ENCODE measurements at regions not wholly inside any gene's neighbourhood (a gene's known extent, or its start where the extent isn't known, plus 50 kb on each side); places are given as distances from the start of the nearest gene placed in this dataset.

DNA sequence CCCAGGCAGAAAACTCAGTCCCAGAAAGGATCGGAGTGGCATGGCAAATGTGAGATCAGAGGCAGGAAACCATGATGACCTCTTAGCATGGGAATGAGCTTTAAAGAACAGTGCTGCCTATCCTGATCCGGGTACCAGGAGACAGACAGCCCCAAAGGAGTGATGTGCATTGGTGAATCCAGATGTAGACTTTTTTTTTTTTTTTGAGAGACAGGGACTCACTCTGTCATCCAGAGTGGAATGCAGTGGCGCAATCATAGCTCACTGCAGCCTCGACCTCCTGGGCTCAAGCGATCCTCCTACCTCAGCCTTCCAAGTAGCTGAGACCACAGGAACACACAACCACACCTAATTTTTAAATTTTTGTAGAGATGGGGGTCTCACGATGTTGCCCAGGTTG, 122.7 kb downstream of the VAPA start:
- Histone ChIP-seq H3K27ac (no peak overlapping the region), H3K9me3 (peaks cover 1% of the 10 kb centered on the region), H3K4me3 (no peak overlapping the region), H3K27me3 (ENCODE audit: insufficient read depth in 3 of 3, low read length in 2 of 3) (no peaks in the 10 kb centered on the region), H3K4me1 (no peaks in the 10 kb centered on the region), H3K36me3 (ENCODE audit: insufficient read depth in 1 of 2, low read depth in 1 of 2) (no peaks in the 10 kb centered on the region)
- TF ChIP-seq, protein P1, sequence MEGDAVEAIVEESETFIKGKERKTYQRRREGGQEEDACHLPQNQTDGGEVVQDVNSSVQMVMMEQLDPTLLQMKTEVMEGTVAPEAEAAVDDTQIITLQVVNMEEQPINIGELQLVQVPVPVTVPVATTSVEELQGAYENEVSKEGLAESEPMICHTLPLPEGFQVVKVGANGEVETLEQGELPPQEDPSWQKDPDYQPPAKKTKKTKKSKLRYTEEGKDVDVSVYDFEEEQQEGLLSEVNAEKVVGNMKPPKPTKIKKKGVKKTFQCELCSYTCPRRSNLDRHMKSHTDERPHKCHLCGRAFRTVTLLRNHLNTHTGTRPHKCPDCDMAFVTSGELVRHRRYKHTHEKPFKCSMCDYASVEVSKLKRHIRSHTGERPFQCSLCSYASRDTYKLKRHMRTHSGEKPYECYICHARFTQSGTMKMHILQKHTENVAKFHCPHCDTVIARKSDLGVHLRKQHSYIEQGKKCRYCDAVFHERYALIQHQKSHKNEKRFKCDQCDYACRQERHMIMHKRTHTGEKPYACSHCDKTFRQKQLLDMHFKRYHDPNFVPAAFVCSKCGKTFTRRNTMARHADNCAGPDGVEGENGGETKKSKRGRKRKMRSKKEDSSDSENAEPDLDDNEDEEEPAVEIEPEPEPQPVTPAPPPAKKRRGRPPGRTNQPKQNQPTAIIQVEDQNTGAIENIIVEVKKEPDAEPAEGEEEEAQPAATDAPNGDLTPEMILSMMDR (IDR thresholded peaks at IDR 0.05), result no peak
- ATAC-seq, result no peak
- intact Hi-C loops (cut with DNase I), result no loop called here
- 72 to 82% (median 73%) methylated on average over 6 of the region's 6 CpGs for WGBS, 3 donors
- DNase-seq, result no peak

DNA sequence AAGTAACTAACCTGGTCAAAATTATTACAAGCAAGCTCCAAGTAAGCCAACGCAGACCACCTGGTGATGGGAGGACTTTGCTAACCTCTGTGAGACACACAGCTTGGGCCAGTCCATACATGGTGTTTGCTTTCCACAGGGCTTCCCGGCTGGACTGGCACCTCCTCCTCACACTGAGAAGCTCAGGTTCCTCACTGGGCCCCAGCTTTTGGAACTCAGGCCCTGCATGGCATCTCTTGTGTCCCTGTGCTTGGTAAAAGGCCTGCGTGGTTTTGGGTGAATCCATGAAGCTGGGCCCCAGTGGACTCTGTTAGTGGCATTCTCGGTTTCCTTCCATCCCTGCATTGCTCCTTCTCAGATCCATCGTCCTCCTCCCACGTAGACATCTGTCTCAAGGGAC, 123.4 kb downstream of the VAPA start:
- Histone ChIP-seq H3K27me3 (ENCODE audit: insufficient read depth in 3 of 3, low read length in 2 of 3) (no peaks in the 10 kb centered on the region), H3K36me3 (ENCODE audit: insufficient read depth in 1 of 2, low read depth in 1 of 2) (no peaks in the 10 kb centered on the region), H3K9me3 (peaks cover 8% of the 10 kb centered on the region), H3K4me1 (no peaks in the 10 kb centered on the region), H3K4me3 (no peak overlapping the region), H3K27ac (no peak overlapping the region)
- TF ChIP-seq, protein P1 (IDR thresholded peaks at IDR 0.05), result no peak
- intact Hi-C loops (cut with DNase I), result no loop called here
- ATAC-seq (no peak), DNase-seq (no peak)
- 90 to 97% (median 92%) methylated on average over 6 of the region's 6 CpGs for WGBS, 3 donors

DNA sequence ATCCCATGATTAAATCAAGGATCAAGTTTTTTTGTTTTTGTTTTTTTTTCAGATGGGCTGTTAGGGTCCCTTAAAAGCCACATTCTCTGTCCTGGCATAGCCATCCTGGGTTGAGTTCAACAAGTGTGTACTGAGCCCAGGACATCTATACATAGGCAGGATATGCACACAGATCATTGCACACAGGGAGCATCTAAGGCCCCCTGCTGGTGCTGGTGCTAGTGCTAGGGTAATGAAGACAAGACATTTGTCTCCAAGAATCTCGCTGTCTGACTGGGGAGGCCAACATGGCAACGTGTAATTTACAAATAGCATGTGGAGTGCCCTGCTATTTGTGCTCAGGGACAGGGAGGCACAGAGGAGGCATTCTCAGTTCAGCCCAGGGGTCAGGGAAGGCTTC, 124.5 kb downstream of the VAPA start:
- intact Hi-C loops (cut with DNase I), result no loop called here
- TF ChIP-seq, protein P1 (IDR thresholded peaks at IDR 0.05), result no peak
- H3K27ac ChIP-seq, result no peak overlapping the region
- no peaks in the 10 kb centered on the region for H3K36me3 ChIP-seq (ENCODE audit: insufficient read depth in 1 of 2, low read depth in 1 of 2)
- peaks cover 17% of the 10 kb centered on the region for H3K9me3 ChIP-seq
- ATAC-seq (no peak), DNase-seq (no peak)
- H3K4me1 ChIP-seq, result no peaks in the 10 kb centered on the region
- no peak overlapping the region for H3K4me3 ChIP-seq
- 53 to 66% (median 58%) methylated on average over 2 of the region's 2 CpGs for WGBS, 3 donors
- H3K27me3 ChIP-seq (ENCODE audit: insufficient read depth in 3 of 3, low read length in 2 of 3), result no peaks in the 10 kb centered on the region

DNA sequence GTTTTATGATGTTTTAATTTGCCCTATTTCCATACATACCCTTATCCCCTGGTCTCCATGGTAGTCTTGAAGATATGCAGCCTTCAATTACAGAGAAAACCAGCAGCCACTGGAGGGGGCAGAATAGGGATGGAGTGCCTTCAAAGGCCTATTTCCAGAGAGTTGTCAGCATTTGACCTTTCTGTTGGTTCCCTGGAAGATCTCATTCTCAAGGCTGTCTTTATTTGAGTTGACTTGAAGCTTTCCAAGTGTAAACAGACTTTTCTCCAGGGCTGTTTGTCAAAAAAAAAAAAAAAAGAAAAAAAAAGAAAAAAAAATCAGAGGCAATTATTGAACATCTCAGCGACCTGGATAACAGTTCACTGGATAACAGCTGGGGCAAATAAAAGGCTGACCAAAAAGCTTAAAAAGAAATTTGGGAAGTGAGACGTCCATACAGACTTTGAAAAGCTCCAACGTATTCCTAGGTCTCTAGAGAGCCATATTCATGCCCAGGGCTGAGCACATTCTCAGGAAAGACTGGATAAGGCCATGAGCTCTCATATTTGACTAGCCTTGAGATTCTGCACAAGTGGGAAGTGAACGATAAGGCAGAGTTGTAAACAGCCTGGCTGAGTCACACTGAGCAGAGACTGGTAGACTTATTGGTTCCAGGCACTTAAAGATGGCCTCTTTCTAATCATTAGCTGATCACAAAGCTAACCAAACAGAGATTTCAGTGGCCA, 126.6 kb downstream of the VAPA start:
- TF ChIP-seq, protein P1 (IDR thresholded peaks at IDR 0.05), result no peak
- Histone ChIP-seq H3K4me1 (no peaks in the 10 kb centered on the region), H3K27ac (no peak overlapping the region), H3K4me3 (no peak overlapping the region), H3K27me3 (ENCODE audit: insufficient read depth in 3 of 3, low read length in 2 of 3) (no peaks in the 10 kb centered on the region), H3K9me3 (peaks cover 17% of the 10 kb centered on the region), H3K36me3 (ENCODE audit: insufficient read depth in 1 of 2, low read depth in 1 of 2) (no peaks in the 10 kb centered on the region)
- ATAC-seq, result peak in 2 of 4 donors; percentile 38 to 73
- no peak for DNase-seq
- intact Hi-C loops (cut with DNase I), result no loop called here
- 30 to 54% (median 30%) methylated on average over 4 of the region's 4 CpGs for WGBS, 3 donors

DNA sequence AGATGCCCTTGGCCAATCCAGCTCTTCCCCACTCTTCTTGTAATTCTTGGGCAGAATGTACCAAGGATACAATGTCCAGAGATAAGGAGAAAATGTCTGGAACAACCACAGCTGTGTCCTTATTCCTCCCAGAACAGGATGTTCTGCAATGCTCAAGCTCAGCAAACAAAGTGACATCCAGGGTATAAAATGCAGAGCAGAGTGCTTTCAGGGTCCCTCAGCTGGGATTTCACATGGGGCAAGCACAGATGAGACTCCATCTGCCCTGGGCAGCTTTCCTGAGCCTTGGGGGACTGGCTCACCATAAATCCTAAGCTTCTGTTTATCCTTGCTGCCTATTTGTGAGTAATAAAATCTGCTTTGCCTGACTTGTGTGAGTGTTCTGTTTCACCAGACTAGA, 127.4 kb downstream of the VAPA start:
- DNase-seq (peak; percentile 65 to 87), ATAC-seq (peak in 3 of 4 donors; percentile 83 to 84 (median 83))
- H3K4me1 ChIP-seq, result no peaks in the 10 kb centered on the region
- TF ChIP-seq, protein P1 (IDR thresholded peaks at IDR 0.05), result no peak
- H3K27me3 ChIP-seq (ENCODE audit: insufficient read depth in 3 of 3, low read length in 2 of 3), result no peaks in the 10 kb centered on the region
- H3K9me3 ChIP-seq, result peaks cover 17% of the 10 kb centered on the region
- no peak overlapping the region for H3K4me3 ChIP-seq
- H3K36me3 ChIP-seq (ENCODE audit: insufficient read depth in 1 of 2, low read depth in 1 of 2), result no peaks in the 10 kb centered on the region
- intact Hi-C loops (cut with DNase I), result no loop called here
- no peak overlapping the region for H3K27ac ChIP-seq

Data from psoas muscle (tissue), 7 donors.